HepG2 (cell line): ENCODE measurements at regions not wholly inside any gene's neighbourhood (a gene's known extent, or its start where the extent isn't known, plus 50 kb on each side); places are given as distances from the start of the nearest gene placed in this dataset.

Experiments used
- ATAC-seq: fragments of 200-7000 bp; cut with Tn5 transposase; 3 replicates; pipeline ENCODE4 v1.9.1; 2020; ENCODE audit warnings: mild to moderate bottlenecking, moderate library complexity
- BruUV-seq: library from RNA; stranded (reverse); fragments of 400-500 nt; replicated peaks from 2 replicates; lab custom pipeline; 2021; lab: Mats Ljungman, UMichigan
- CTCF ChIA-PET: fragments of 300-600 bp; formaldehyde crosslinking; extraction: SDS; loops from one replicate; lab custom pipeline; 2021; ENCODE audit warnings: low total read pairs, inconsistent platforms, low intra/inter-chr PET ratio; lab: Yijun Ruan, JAX
- POLR2A ChIA-PET: fragments of 350-600 bp; sonication (Branson Sonifier 250); formaldehyde crosslinking; loops from one replicate; lab custom pipeline; 2020; ENCODE audit warnings: antibody characterized with exemption, inconsistent platforms; lab: Yijun Ruan, JAX
- DNase-seq: peaks from one replicate; pipeline ENCODE4 v3.0.0-alpha.2; 2015; ENCODE audit warnings: low spot score
- FAIRE-seq: peaks from 3 replicates; lab custom pipeline; 2011; peaks lifted over from hg19 to GRCh38; lab: Jason Lieb, UNC
- H2AFZ ChIP-seq: one replicate; pipeline ENCODE4 v1.6.1; 2011; ENCODE audit warnings: low read length, inconsistent platforms
- H3K27ac ChIP-seq: fragments of 300-600 bp; 3 replicates; pipeline ENCODE4 v1.8.0; 2011; ENCODE audit warnings: mixed run types, mild to moderate bottlenecking, mixed read lengths, low read length, inconsistent platforms; ENCODE audit not compliant: insufficient read depth; ENCODE audit errors: extremely low read length
- H3K27me3 ChIP-seq, 2 experiments: fragments of 200-600 bp in 1 of 2; 2 replicates in 1 of 2; 3 replicates in 1 of 2; pipeline versions ENCODE4 v1.6.0 to v1.8.0; 2011; ENCODE audit warnings: low read length in 2 of 2, mild to moderate bottlenecking in 2 of 2, moderate library complexity in 2 of 2, inconsistent platforms in 1 of 2; ENCODE audit not compliant: insufficient read depth in 2 of 2, control insufficient read depth in 1 of 2
- H3K36me3 ChIP-seq, 2 experiments: fragments of 200-600 bp in 1 of 2; replicated peaks in 1 of 2; 2 replicates in 1 of 2; 3 replicates in 1 of 2; pipeline versions ENCODE4 v1.5.1 to v1.8.0; 2011; ENCODE audit warnings: low read length in 2 of 2, inconsistent platforms in 1 of 2; ENCODE audit not compliant: insufficient read depth in 2 of 2, control insufficient read depth in 1 of 2
- H3K4me1 ChIP-seq: 2 replicates; pipeline ENCODE4 v1.5.1; 2012; ENCODE audit warnings: low read length, inconsistent platforms; ENCODE audit not compliant: insufficient read depth
- H3K4me2 ChIP-seq: 2 replicates; pipeline ENCODE4 v1.6.0; 2011; ENCODE audit warnings: low read depth, low read length, inconsistent platforms
- H3K4me3 ChIP-seq, 3 experiments: fragments of 200-600 bp in 1 of 3; sonication (generic), shearing (Covaris generic) in 1 of 3; replicated peaks in 1 of 3; 2 replicates each; pipeline ENCODE4 v1.5.1; 2011 to 2016; ENCODE audit warnings: low read length in 3 of 3, inconsistent platforms in 2 of 3, low read depth in 2 of 3, mild to moderate bottlenecking in 2 of 3, control low read depth in 1 of 3, mixed read lengths in 1 of 3; ENCODE audit not compliant: insufficient read depth in 1 of 3
- H3K79me2 ChIP-seq: one replicate; pipeline ENCODE4 v1.6.1; 2011; ENCODE audit warnings: low read length, inconsistent platforms; ENCODE audit not compliant: insufficient read depth
- H3K9ac ChIP-seq: 2 replicates; pipeline ENCODE4 v1.6.0; 2011; ENCODE audit warnings: mild to moderate bottlenecking, low read depth, low read length, inconsistent platforms; ENCODE audit not compliant: insufficient read depth
- H3K9me3 ChIP-seq: 2 replicates; pipeline ENCODE4 v1.5.1; 2012; ENCODE audit warnings: mild to moderate bottlenecking, low read length
- H4K20me1 ChIP-seq: 2 replicates; pipeline ENCODE4 v1.6.0; 2011; ENCODE audit warnings: inconsistent platforms, mild to moderate bottlenecking, low read length, moderate library complexity; ENCODE audit not compliant: insufficient read depth
- FOXJ3 ChIP-seq: sonication (generic); formaldehyde crosslinking; IDR thresholded peaks from 2 replicates; pipeline ENCODE4 v1.4.0; 2020; ENCODE audit warnings: missing genetic modification reagents, mild to moderate bottlenecking, borderline replicate concordance
- GTF3A ChIP-seq: sonication (generic); formaldehyde crosslinking; conservative IDR thresholded peaks from 2 replicates; pipeline ENCODE4 v1.4.0; 2020; ENCODE audit warnings: mild to moderate bottlenecking, missing genetic modification reagents
- HDAC2 ChIP-seq: sonication (generic); formaldehyde crosslinking; IDR thresholded peaks from 2 replicates; pipeline ENCODE4 v1.4.0; 2020; ENCODE audit warnings: missing genetic modification reagents
- HNRNPH1 ChIP-seq: fragments of 200-400 bp; formaldehyde crosslinking; optimal IDR thresholded peaks from 2 replicates; pipeline ENCODE3; 2017; ENCODE audit warnings: mild to moderate bottlenecking, low read depth, low read length
- NBN ChIP-seq: fragments of 450-650 bp; conservative IDR thresholded peaks from 2 replicates; pipeline ENCODE4 v1.6.1; 2017
- NFE2L2 ChIP-seq: fragments of 150-350 bp; IDR thresholded peaks from 2 replicates; pipeline ENCODE4 v1.6.1; 2014; ENCODE audit warnings: low read length
- NR2F6 ChIP-seq, 2 experiments: IDR thresholded peaks; 2 replicates each; pipeline ENCODE4 v1.6.1; 2016; ENCODE audit warnings: antibody characterized with exemption in 1 of 2, mild to moderate bottlenecking in 1 of 2
- PAXIP1 ChIP-seq: sonication (generic); formaldehyde crosslinking; conservative IDR thresholded peaks from 2 replicates; pipeline ENCODE4 v1.4.0; 2020; ENCODE audit warnings: mild to moderate bottlenecking, missing genetic modification reagents, moderate library complexity
- PBX2 ChIP-seq: IDR thresholded peaks from 2 replicates; pipeline ENCODE4 v1.6.1; 2016; ENCODE audit warnings: control low read depth
- SIX1 ChIP-seq: sonication (generic); formaldehyde crosslinking; IDR thresholded peaks from 2 replicates; pipeline ENCODE4 v1.4.0; 2020; ENCODE audit warnings: missing genetic modification reagents, borderline replicate concordance
- TBX2 ChIP-seq: sonication (generic); formaldehyde crosslinking; IDR thresholded peaks from 2 replicates; pipeline ENCODE4 v1.5.0; 2020; ENCODE audit warnings: missing genetic modification reagents, mild to moderate bottlenecking, borderline replicate concordance
- TP53 ChIP-seq: sonication (generic); formaldehyde crosslinking; conservative IDR thresholded peaks from 2 replicates; pipeline ENCODE4 v1.4.0; 2020; ENCODE audit warnings: missing genetic modification reagents
- ZBTB42 ChIP-seq: sonication (generic); formaldehyde crosslinking; IDR thresholded peaks from 2 replicates; pipeline ENCODE4 v1.5.0; 2020; ENCODE audit warnings: mild to moderate bottlenecking, missing genetic modification reagents
- ZNF136 ChIP-seq: sonication (generic); formaldehyde crosslinking; IDR thresholded peaks from 2 replicates; pipeline ENCODE4 v1.8.1; 2022; ENCODE audit warnings: low read depth, mild to moderate bottlenecking, moderate library complexity, missing genetic modification reagents
- ZNF280D ChIP-seq: sonication (generic); formaldehyde crosslinking; IDR thresholded peaks from 2 replicates; pipeline ENCODE4 v1.5.1; 2020; ENCODE audit warnings: mild to moderate bottlenecking, missing genetic modification reagents
- ZNF749 ChIP-seq: sonication (generic); formaldehyde crosslinking; IDR thresholded peaks from 2 replicates; pipeline ENCODE4 v1.8.0; 2022; ENCODE audit warnings: mild to moderate bottlenecking, missing genetic modification reagents, moderate library complexity, borderline replicate concordance
- WGBS: methylation state at CpG from one replicate; pipeline ENCODE4 v1.1.6; 2017; ENCODE audit warnings: low lambda C conversion rate; 5-methylcytosine and 5-hydroxymethylcytosine counted together
- in situ Hi-C: cut with HindIII; loops from 2 replicates; pipeline ENCODE4 v1.10.0; 2017; ENCODE audit warnings: low pct_unique_long_range_greater_than_20kb; ENCODE audit not compliant: extremely low pct_ligation_motif_present
- intact Hi-C: fragments of 100-400 bp; cut with micrococcal nuclease; formaldehyde crosslinking; loops from one replicate; pipeline ENCODE4 v1.10.0; 2022; ENCODE audit not compliant: unreplicated experiment

GRCh38 chr7:67406976-67407375 lies 410.3 kb downstream of the TYW1 start:
- H3K4me3 ChIP-seq, result no peak overlapping the region
- H3K79me2 ChIP-seq, result no peaks in the 10 kb centered on the region
- ChIA-PET POLR2A (no interaction called here), CTCF (no interaction called here)
- H3K27ac ChIP-seq, result no peak overlapping the region
- H4K20me1 ChIP-seq, result no peaks in the 10 kb centered on the region
- no peaks in the 10 kb centered on the region for H3K4me1 ChIP-seq
- H3K9ac ChIP-seq, result no peak overlapping the region
- FAIRE-seq (no peak), ATAC-seq (no peak), DNase-seq (no peak)
- no peak overlapping the region for H2AFZ ChIP-seq
- in situ Hi-C loops, result no loop called here
- intact Hi-C loops, result no loop called here
- no peaks in the 10 kb centered on the region for H3K9me3 ChIP-seq
- no peak for TF ChIP-seq NBN
- no peak for TF ChIP-seq NR2F6 (IDR thresholded peaks at IDR 0.05)
- no peak for TF ChIP-seq NR2F6 (CRISPR knock-in tag; IDR thresholded peaks at IDR 0.05)
- TF ChIP-seq TBX2, result no peak
- no peak for TF ChIP-seq PBX2 (CRISPR knock-in tag)
- no peak for TF ChIP-seq SIX1
- TF ChIP-seq ZBTB42, result no peak
- TF ChIP-seq ZNF136 (CRISPR knock-in tag), result no peak
- TF ChIP-seq TP53, result no peak
- TF ChIP-seq HNRNPH1, result no peak
- no peak for TF ChIP-seq PAXIP1 (CRISPR knock-in tag)
- no peak for TF ChIP-seq ZNF280D (CRISPR knock-in tag)
- TF ChIP-seq FOXJ3, result no peak
- no peak for TF ChIP-seq GTF3A (CRISPR knock-in tag)
- no peak for TF ChIP-seq ZNF749 (CRISPR knock-in tag)
- TF ChIP-seq NFE2L2, result no peak
- no peak for TF ChIP-seq HDAC2
- no TSS peak for BruUV-seq
- no peaks in the 10 kb centered on the region for H3K36me3 ChIP-seq
- 0% methylated on average over 1 of the region's 1 CpG for WGBS
- no peak overlapping the region for H3K4me2 ChIP-seq
- H3K27me3 ChIP-seq, result peaks cover 0 to 3% of the 10 kb centered on the region in 2 experiments; a peak in 1 of 5 replicates
